Testis (tissue), 2 donors: ENCODE measurements at regions not wholly inside any gene's neighbourhood (a gene's known extent, or its start where the extent isn't known, plus 50 kb on each side); places are given as distances from the start of the nearest gene placed in this dataset.

Experiments used
- CTCF ChIP-seq, 3 experiments: fragments of 450-650 bp in 2 of 3; fragments of 200-600 bp in 1 of 3; sonication (generic) in 1 of 3; IDR thresholded peaks; one replicate each; pipeline ENCODE4 v1.5.1; 2016 to 2019; ENCODE audit warnings: antibody characterized with exemption in 3 of 3, mild to moderate bottlenecking in 2 of 3, moderate library complexity in 1 of 3
- POLR2A ChIP-seq: fragments of 450-650 bp; IDR thresholded peaks from one replicate; pipeline ENCODE4 v1.6.1; 2017; ENCODE audit warnings: antibody characterized with exemption, mild to moderate bottlenecking, moderate library complexity

GRCh38 chr10:65335311-65335710 is 1590.5 kb upstream of the LRRTM3 start:
- TF ChIP-seq POLR2A: no peak
- TF ChIP-seq CTCF (IDR thresholded peaks at IDR 0.05): no peak
